Peyer's patch (tissue), 4 donors: ENCODE measurements at regions not wholly inside any gene's neighbourhood (a gene's known extent, or its start where the extent isn't known, plus 50 kb on each side); places are given as distances from the start of the nearest gene placed in this dataset.

Source experiments
- DNase-seq, 3 donors: peaks; one replicate each; pipeline ENCODE4 v3.0.0-alpha.2; 2017 to 2019
- H3K27ac ChIP-seq, 4 donors: fragments of 200-600 bp; sonication (generic); one replicate each; pipeline ENCODE4 v1.5.1; 2016 to 2019
- H3K27me3 ChIP-seq, 2 donors: fragments of 200-600 bp; sonication (generic); one replicate each; pipeline ENCODE4 v1.5.1; 2019
- H3K36me3 ChIP-seq, 3 donors: fragments of 200-600 bp; sonication (generic); one replicate each; pipeline ENCODE4 v1.5.1; 2016 to 2019
- H3K4me1 ChIP-seq, 4 donors: fragments of 200-600 bp; sonication (generic); one replicate each; pipeline ENCODE4 v1.5.1; 2016 to 2019
- H3K4me3 ChIP-seq, 4 donors: fragments of 200-600 bp; sonication (generic); 1 replicate in 3 of 4; 2 replicates in 1 of 4; pipeline ENCODE4 v1.5.1; 2016 to 2019; ENCODE audit warnings: mild to moderate bottlenecking in 1 of 4
- H3K9me3 ChIP-seq, 4 donors: fragments of 200-600 bp; sonication (generic); one replicate each; pipeline ENCODE4 v1.5.1; 2016 to 2019; ENCODE audit warnings: mild to moderate bottlenecking in 1 of 4
- CTCF ChIP-seq, 6 experiments: fragments of 450-650 bp in 4 of 6; fragments of 200-600 bp in 2 of 6; sonication (generic) in 1 of 6; IDR thresholded peaks; one replicate each; pipeline ENCODE4 v1.5.1; 2017 to 2019; ENCODE audit warnings: antibody characterized with exemption in 6 of 6, mild to moderate bottlenecking in 3 of 6, moderate library complexity in 1 of 6
- POLR2A ChIP-seq, 2 donors: fragments of 450-650 bp; IDR thresholded peaks; one replicate each; pipeline ENCODE4 v1.5.1; 2017; ENCODE audit warnings: antibody characterized with exemption in 2 of 2, mild to moderate bottlenecking in 2 of 2, moderate library complexity in 2 of 2

DNA sequence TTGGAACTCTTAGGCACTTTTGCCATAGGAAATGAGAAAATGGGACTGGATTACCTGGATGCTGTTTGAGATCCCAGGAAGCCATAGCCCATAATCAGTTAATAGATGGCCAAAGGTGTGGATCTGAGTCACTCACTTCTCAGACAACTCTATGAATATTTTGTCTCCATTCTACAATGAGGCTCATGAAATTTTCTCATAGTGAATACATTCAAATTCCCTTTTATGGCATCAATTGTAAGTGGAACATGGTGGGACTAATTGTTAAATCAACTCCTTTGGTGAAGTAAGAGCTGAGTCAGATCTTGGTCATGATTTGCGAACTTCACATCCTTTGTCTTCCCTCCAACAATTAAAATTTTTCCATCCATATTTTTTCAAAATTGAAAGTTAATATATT is 222.1 kb downstream of the ARL4A start:
- no peaks in the 10 kb centered on the region for H3K27me3 ChIP-seq
- no peaks in the 10 kb centered on the region for H3K9me3 ChIP-seq
- no peak overlapping the region for H3K4me3 ChIP-seq
- H3K27ac ChIP-seq, result no peak overlapping the region
- no peak for DNase-seq
- no peaks in the 10 kb centered on the region for H3K4me1 ChIP-seq
- no peaks in the 10 kb centered on the region for H3K36me3 ChIP-seq
- TF ChIP-seq CTCF (IDR thresholded peaks at IDR 0.05), result no peak
- no peak for TF ChIP-seq POLR2A (IDR thresholded peaks at IDR 0.05)

- no peak for TF ChIP-seq POLR2A (IDR thresholded peaks at IDR 0.05)
- TF ChIP-seq CTCF (IDR thresholded peaks at IDR 0.05), result no peak
- Histone ChIP-seq H3K4me1 (no peaks in the 10 kb centered on the region), H3K4me3 (no peak overlapping the region)
These were observed 223.6 kb downstream of the ARL4A start for GRCh38 chr7:12911053-12911452.

GRCh38 chr7:12913002-12913401 is 225.6 kb downstream of the ARL4A start:
- DNase-seq, result no peak
- no peaks in the 10 kb centered on the region for H3K36me3 ChIP-seq
- no peaks in the 10 kb centered on the region for H3K27me3 ChIP-seq
- H3K4me1 ChIP-seq, result no peaks in the 10 kb centered on the region
- no peak overlapping the region for H3K4me3 ChIP-seq
- no peaks in the 10 kb centered on the region for H3K9me3 ChIP-seq
- H3K27ac ChIP-seq, result no peak overlapping the region
- TF ChIP-seq POLR2A (IDR thresholded peaks at IDR 0.05) (no peak), CTCF (IDR thresholded peaks at IDR 0.05) (no peak)

More at GRCh38 chr7:12911053-12911452, 223.6 kb downstream of the ARL4A start:
- H3K36me3 ChIP-seq, result no peaks in the 10 kb centered on the region
- H3K9me3 ChIP-seq, result no peaks in the 10 kb centered on the region
- DNase-seq, result no peak
- H3K27ac ChIP-seq, result no peak overlapping the region
- H3K27me3 ChIP-seq, result no peaks in the 10 kb centered on the region

DNA sequence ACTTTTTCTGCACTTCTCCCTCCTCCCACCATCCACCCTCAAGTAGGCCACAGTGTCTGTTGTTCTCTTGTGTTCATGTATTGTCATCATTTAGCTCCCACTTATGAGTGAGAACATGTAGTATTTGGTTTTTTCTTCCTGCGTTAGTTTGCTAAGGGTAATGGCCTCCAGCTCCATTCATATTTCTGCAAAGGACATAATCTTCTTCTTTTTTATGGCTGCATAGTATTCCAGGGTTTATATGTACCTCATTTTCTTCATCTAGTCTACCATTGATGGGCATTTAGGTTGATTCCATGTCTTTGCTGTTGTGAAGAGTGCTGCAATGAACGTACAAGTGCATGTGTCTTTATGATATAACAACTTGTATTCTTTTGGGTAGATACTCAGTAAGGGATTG is 230.4 kb downstream of the ARL4A start:
- H3K9me3 ChIP-seq, result no peaks in the 10 kb centered on the region
- no peaks in the 10 kb centered on the region for H3K27me3 ChIP-seq
- no peak for TF ChIP-seq CTCF (IDR thresholded peaks at IDR 0.05)
- no peak for TF ChIP-seq POLR2A (IDR thresholded peaks at IDR 0.05)
- no peak overlapping the region for H3K27ac ChIP-seq
- H3K4me3 ChIP-seq, result no peak overlapping the region
- no peak for DNase-seq
- H3K4me1 ChIP-seq, result no peaks in the 10 kb centered on the region
- no peaks in the 10 kb centered on the region for H3K36me3 ChIP-seq

DNA sequence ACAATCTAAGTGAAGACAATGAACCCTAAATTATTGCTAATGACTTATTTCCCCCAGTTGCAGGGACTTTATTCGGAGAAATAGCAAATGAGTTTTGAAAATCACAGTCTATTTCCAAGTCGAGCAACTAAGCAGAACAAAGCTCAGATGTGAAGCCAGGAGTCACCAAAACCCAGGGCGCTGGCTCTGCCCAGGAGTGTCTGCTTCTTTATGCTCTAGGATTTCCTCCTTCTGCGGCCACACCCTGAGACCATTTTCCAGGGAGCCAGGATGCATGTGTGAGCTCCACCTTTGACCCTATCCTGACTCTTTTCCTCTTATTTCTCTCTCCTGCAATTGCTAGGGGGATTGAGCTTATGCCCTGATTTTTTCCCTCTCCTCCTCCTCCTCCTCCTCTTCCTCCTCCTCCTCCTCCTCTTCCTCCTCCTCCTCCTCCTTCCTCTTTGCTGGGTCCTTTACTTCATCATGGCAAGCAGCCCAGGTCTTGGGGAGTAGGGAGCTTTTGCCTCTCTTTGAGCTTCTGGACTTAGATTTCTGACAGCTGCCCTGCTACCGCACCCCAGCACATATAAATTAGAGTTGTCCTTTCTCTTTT is 234.4 kb downstream of the ARL4A start:
- peak in 2 of 3 donors; percentile 57 to 58 for DNase-seq
- Histone ChIP-seq H3K36me3 (no peaks in the 10 kb centered on the region), H3K4me3 (no peak overlapping the region), H3K27me3 (no peaks in the 10 kb centered on the region), H3K9me3 (no peaks in the 10 kb centered on the region), H3K27ac (no peak overlapping the region), H3K4me1 (no peaks in the 10 kb centered on the region)
- TF ChIP-seq CTCF (IDR thresholded peaks at IDR 0.05), result no peak
- TF ChIP-seq POLR2A (IDR thresholded peaks at IDR 0.05), result no peak

DNA sequence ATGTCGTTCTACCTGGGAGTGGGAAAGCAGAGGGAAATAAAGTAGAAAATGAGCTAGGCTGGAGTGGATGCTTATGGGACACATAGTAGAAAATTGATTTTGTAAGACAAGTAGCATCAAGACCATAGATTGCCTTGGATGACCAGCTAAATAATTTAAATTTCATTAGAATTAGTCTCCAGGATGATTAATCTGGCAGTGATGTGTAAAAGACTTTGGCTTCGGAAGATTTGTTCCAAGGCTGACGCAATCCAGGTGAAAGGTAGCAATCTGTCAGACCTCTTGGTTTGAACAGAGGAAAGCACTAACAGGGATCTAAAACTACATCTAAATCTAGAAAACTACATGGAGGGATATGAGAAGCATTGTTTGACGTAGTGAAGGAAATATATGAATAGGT is 236.5 kb downstream of the ARL4A start:
- DNase-seq, result no peak

More for the DNA sequence above, 236.5 kb downstream of the ARL4A start:
- no peak overlapping the region for H3K4me3 ChIP-seq
- H3K27ac ChIP-seq, result no peak overlapping the region
- no peaks in the 10 kb centered on the region for H3K9me3 ChIP-seq
- H3K4me1 ChIP-seq, result peaks cover 0 to 4% (median 0%) of the 10 kb centered on the region in 4 donors
- no peaks in the 10 kb centered on the region for H3K36me3 ChIP-seq
- TF ChIP-seq CTCF (IDR thresholded peaks at IDR 0.05) (no peak), POLR2A (IDR thresholded peaks at IDR 0.05) (no peak)
- no peaks in the 10 kb centered on the region for H3K27me3 ChIP-seq
